ENCODE measurements at regions not wholly inside any gene's neighbourhood (a gene's known extent, or its start where the extent isn't known, plus 50 kb on each side); places are given as distances from the start of the nearest gene placed in this dataset.

- H3K9me3 ChIP-seq (replicated peaks; ENCODE audit: control insufficient read depth, insufficient read depth, low read length) = no peaks in the 10 kb centered on the region
- ChIA-PET CTCF (no interaction called here), POLR2A (no interaction called here)
- no peak overlapping the region for H3K4me2 ChIP-seq (ENCODE audit: insufficient read depth, low read length)
- H3K9me1 ChIP-seq (replicated peaks; ENCODE audit: control insufficient read depth, extremely low read depth, insufficient read depth, low read length) = no peaks in the 10 kb centered on the region
- BruUV-seq (replicated peaks) = no TSS peak
- DNase-seq (ENCODE audit: low read depth, low spot score) = no peak
- H3K36me3 ChIP-seq (ENCODE audit: control insufficient read depth in 2 of 2, extremely low read depth in 1 of 2, insufficient read depth in 2 of 2, low read length in 2 of 2) = no peaks in the 10 kb centered on the region
- H2AFZ ChIP-seq (ENCODE audit: low read depth, low read length) = no peak overlapping the region
- TF ChIP-seq MYC (IDR thresholded peaks at IDR 0.05; ENCODE audit: low read depth, low read length) (no peak), JUN (IDR thresholded peaks at IDR 0.05; ENCODE audit: borderline replicate concordance, insufficient read depth, insufficient read length, low read depth) (no peak), CTCF (IDR thresholded peaks at IDR 0.05; ENCODE audit: extremely low read depth in 1 of 2, insufficient read depth in 1 of 2, low read depth in 1 of 2, low read length in 2 of 2) (no peak), GATA2 (IDR thresholded peaks at IDR 0.05; ENCODE audit: insufficient read depth, insufficient read length, low read depth, low read length) (no peak)
- no peaks in the 10 kb centered on the region for H3K4me1 ChIP-seq (ENCODE audit: control insufficient read depth, extremely low read depth, insufficient read depth, low read length)
- H3K27ac ChIP-seq (ENCODE audit: insufficient read depth, low read depth, low read length) = no peak overlapping the region
- no peaks in the 10 kb centered on the region for H4K20me1 ChIP-seq (replicated peaks; ENCODE audit: control insufficient read depth, extremely low read depth, insufficient read depth, low read length)
- peaks cover 1 to 10% of the 10 kb centered on the region in 2 experiments for H3K27me3 ChIP-seq (ENCODE audit: control insufficient read depth in 2 of 2, insufficient read depth in 2 of 2, low read length in 2 of 2)
- FAIRE-seq = no peak
- intact Hi-C loops (cut with micrococcal nuclease) (no loop called here), dilution Hi-C loops (cut with MboI; ENCODE audit: extremely low pct_ligation_motif_present, low sequenced_read_pairs) (no loop called here)
- no peak overlapping the region for H3K9ac ChIP-seq (replicated peaks; ENCODE audit: extremely low read depth, insufficient read depth, low read length)
- no peak overlapping the region for H3K4me3 ChIP-seq (replicated peaks in 1 of 3; ENCODE audit: insufficient read depth in 1 of 3, low read depth in 1 of 3, low read length in 3 of 3)
- H3K79me2 ChIP-seq (ENCODE audit: control insufficient read depth, insufficient read depth, low read length) = no peaks in the 10 kb centered on the region
These were observed 157.6 kb downstream of the FOXB1 start for GRCh38 chr15:60161704-60162103.

- CTCF ChIA-PET = interaction anchor here (1.0 kb wide), 1 partner anchor 19 kb away, joined by 3 read pairs; no protein-coding TSS in a partner anchor
- Histone ChIP-seq H4K20me1 (replicated peaks; ENCODE audit: control insufficient read depth, extremely low read depth, insufficient read depth, low read length) (no peaks in the 10 kb centered on the region), H3K36me3 (ENCODE audit: control insufficient read depth in 2 of 2, extremely low read depth in 1 of 2, insufficient read depth in 2 of 2, low read length in 2 of 2) (no peaks in the 10 kb centered on the region), H3K4me2 (ENCODE audit: insufficient read depth, low read length) (no peak overlapping the region), H3K4me3 (replicated peaks in 1 of 3; ENCODE audit: insufficient read depth in 1 of 3, low read depth in 1 of 3, low read length in 3 of 3) (no peak overlapping the region), H3K9me1 (replicated peaks; ENCODE audit: control insufficient read depth, extremely low read depth, insufficient read depth, low read length) (no peaks in the 10 kb centered on the region), H2AFZ (ENCODE audit: low read depth, low read length) (no peak overlapping the region), H3K27ac (ENCODE audit: insufficient read depth, low read depth, low read length) (no peak overlapping the region), H3K9me3 (replicated peaks; ENCODE audit: control insufficient read depth, insufficient read depth, low read length) (no peaks in the 10 kb centered on the region), H3K27me3 (ENCODE audit: control insufficient read depth in 2 of 2, insufficient read depth in 2 of 2, low read length in 2 of 2) (peaks cover 1 to 10% of the 10 kb centered on the region in 2 experiments), H3K4me1 (ENCODE audit: control insufficient read depth, extremely low read depth, insufficient read depth, low read length) (no peaks in the 10 kb centered on the region), H3K79me2 (ENCODE audit: control insufficient read depth, insufficient read depth, low read length) (no peaks in the 10 kb centered on the region), H3K9ac (replicated peaks; ENCODE audit: extremely low read depth, insufficient read depth, low read length) (no peak overlapping the region)
- no peak for FAIRE-seq
- no TSS peak for BruUV-seq (replicated peaks)
- no peak for DNase-seq (ENCODE audit: low read depth, low spot score)
- POLR2A ChIA-PET = no interaction called here
- intact Hi-C loops (cut with micrococcal nuclease) (no loop called here), dilution Hi-C loops (cut with MboI; ENCODE audit: extremely low pct_ligation_motif_present, low sequenced_read_pairs) (no loop called here)
- TF ChIP-seq POLR2A (IDR thresholded peaks at IDR 0.05; ENCODE audit: low read depth, low read length) (no peak), FOS (IDR thresholded peaks at IDR 0.05; ENCODE audit: borderline replicate concordance, insufficient read depth, low read length) (no peak), MYC (IDR thresholded peaks at IDR 0.05; ENCODE audit: low read depth, low read length) (no peak), EZH2 (IDR thresholded peaks at IDR 0.05; ENCODE audit: borderline replicate concordance, low read depth, low read length, severe bottlenecking) (no peak), MAX (IDR thresholded peaks at IDR 0.05; ENCODE audit: insufficient read depth, insufficient read length) (no peak), POLR2AphosphoS5 (IDR thresholded peaks at IDR 0.05; ENCODE audit: insufficient read depth, low read depth, low read length) (no peak), JUN (IDR thresholded peaks at IDR 0.05; ENCODE audit: borderline replicate concordance, insufficient read depth, insufficient read length, low read depth) (no peak), CTCF (IDR thresholded peaks at IDR 0.05; ENCODE audit: extremely low read depth in 1 of 2, insufficient read depth in 1 of 2, low read depth in 1 of 2, low read length in 2 of 2) (no peak)
These were observed 158.3 kb downstream of the FOXB1 start for GRCh38 chr15:60162251-60162967.
